ENCODE measurements at regions not wholly inside any gene's neighbourhood (a gene's known extent, or its start where the extent isn't known, plus 50 kb on each side); places are given as distances from the start of the nearest gene placed in this dataset.

DNA sequence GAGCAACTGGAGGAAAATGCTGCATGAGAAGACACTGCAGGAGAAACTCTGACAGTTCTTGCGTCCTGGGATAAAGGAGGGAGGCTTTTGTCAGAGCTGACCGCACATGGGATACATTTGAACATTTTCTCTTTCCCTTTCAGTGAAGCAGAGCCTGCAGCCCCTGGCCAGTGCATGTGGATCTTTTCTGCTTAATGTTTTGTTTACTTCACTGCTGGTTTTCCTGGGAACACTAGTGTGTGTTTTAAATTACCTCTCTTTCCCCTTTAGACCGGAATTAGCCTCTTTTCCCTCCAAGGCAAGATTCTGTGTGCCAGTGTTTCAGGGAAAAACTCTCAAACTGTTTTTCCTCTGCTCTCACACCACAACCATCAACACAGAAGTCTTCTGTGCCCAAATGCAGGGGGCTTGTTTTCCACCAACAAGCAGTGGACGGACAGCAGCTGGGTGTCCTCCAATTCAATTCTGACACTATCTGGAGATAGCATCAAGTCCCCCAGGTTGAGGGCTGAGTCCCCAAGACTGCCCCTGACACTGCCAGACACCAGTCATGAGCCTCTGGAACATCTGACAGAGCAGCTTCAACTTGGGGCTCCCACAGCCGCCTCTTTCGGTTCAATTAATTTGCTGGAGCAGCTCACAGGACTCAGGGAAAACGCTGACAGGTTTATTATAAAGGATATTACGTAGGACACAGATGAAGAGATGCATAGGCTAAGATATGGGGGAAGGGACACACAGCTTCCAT lies 136.2 kb downstream of the RHOU start:
- no peak overlapping the region for H3K4me3 Mint-ChIP-seq
- H3K4me1 Mint-ChIP-seq = peaks cover 31% of the 10 kb centered on the region
- H3K36me3 Mint-ChIP-seq (ENCODE audit: low read depth) = no peaks in the 10 kb centered on the region
- TF ChIP-seq, protein P1, sequence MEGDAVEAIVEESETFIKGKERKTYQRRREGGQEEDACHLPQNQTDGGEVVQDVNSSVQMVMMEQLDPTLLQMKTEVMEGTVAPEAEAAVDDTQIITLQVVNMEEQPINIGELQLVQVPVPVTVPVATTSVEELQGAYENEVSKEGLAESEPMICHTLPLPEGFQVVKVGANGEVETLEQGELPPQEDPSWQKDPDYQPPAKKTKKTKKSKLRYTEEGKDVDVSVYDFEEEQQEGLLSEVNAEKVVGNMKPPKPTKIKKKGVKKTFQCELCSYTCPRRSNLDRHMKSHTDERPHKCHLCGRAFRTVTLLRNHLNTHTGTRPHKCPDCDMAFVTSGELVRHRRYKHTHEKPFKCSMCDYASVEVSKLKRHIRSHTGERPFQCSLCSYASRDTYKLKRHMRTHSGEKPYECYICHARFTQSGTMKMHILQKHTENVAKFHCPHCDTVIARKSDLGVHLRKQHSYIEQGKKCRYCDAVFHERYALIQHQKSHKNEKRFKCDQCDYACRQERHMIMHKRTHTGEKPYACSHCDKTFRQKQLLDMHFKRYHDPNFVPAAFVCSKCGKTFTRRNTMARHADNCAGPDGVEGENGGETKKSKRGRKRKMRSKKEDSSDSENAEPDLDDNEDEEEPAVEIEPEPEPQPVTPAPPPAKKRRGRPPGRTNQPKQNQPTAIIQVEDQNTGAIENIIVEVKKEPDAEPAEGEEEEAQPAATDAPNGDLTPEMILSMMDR (conservative IDR thresholded peaks at IDR 0.05) = no peak
- no peak for DNase-seq (ENCODE audit: low read depth, low spot score)
- H3K27me3 Mint-ChIP-seq (ENCODE audit: low read depth) = no peaks in the 10 kb centered on the region
- H3K27ac Mint-ChIP-seq (ENCODE audit: unreplicated experiment) = no peak overlapping the region
- H3K9me3 Mint-ChIP-seq = no peaks in the 10 kb centered on the region

DNA sequence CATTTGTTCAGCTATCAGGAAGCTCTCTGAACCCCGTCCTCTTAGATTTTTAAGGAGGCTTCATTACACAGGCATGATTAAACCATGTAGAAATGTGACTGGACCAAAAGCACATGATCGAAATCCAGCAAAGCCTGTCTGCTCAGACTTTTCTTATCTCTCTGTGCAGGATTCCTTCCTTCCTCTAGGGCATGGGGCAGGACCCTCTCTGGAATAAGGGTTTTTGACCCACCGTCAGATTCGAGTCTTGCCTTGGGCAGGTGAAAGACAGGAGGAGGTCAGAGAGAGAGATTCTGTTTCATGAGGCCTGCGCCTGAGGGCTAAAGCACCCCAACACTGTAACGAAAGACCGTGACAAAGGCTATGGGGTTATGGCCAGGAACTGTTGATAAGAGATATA lies 136.8 kb downstream of the RHOU start:
- Mint-ChIP-seq H3K27ac (ENCODE audit: unreplicated experiment) (no peak overlapping the region), H3K27me3 (ENCODE audit: low read depth) (no peaks in the 10 kb centered on the region), H3K4me3 (no peak overlapping the region), H3K9me3 (no peaks in the 10 kb centered on the region), H3K36me3 (ENCODE audit: low read depth) (no peaks in the 10 kb centered on the region), H3K4me1 (peaks cover 25% of the 10 kb centered on the region)
- DNase-seq (ENCODE audit: low read depth, low spot score) = no peak
- TF ChIP-seq, protein P1 (conservative IDR thresholded peaks at IDR 0.05) = peak; percentile 26

DNA sequence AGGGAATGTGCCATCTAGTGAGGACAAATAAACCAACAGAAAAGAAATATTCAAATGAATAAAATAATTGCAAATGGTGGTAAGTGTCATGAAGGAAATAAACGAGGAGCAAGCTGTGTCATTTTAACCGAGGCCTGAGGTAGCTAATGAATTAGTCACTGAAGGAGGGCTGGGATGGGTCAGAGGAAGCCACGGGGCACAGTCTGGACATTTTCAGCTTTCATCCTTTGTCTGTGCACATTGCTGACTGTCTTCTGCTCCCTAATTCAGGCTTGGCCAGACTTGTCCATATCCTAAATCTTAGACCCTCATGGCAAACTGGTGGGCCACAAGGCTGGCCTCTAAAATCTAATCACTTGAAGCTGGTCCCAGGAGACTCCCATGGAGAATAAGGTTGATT lies 138.4 kb downstream of the RHOU start:
- no peaks in the 10 kb centered on the region for H3K36me3 Mint-ChIP-seq (ENCODE audit: low read depth)
- no peak overlapping the region for H3K4me3 Mint-ChIP-seq
- H3K4me1 Mint-ChIP-seq = peaks cover 17% of the 10 kb centered on the region
- no peak overlapping the region for H3K27ac Mint-ChIP-seq (ENCODE audit: unreplicated experiment)
- no peaks in the 10 kb centered on the region for H3K27me3 Mint-ChIP-seq (ENCODE audit: low read depth)
- TF ChIP-seq, protein P1 (conservative IDR thresholded peaks at IDR 0.05) = no peak
- DNase-seq (ENCODE audit: low read depth, low spot score) = no peak
- no peaks in the 10 kb centered on the region for H3K9me3 Mint-ChIP-seq

DNA sequence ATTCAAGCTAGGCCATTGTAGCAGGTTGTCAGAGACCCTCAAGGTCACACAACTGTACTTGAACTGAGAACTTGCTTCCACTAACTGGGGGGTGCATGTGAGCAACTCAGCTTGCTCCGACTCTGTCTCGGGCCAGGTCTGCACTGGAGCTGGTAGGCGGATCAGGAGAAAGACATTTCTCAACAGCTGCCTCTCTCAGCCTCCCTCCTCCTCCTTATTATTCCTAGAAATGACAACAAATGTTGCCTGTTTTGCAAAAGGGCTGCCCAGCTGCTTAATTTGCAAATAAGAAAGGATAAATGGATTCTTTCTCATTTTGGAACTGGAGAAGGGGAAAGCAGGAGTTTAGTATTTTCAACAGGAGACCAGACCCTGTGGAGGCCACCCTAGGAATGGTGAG lies 140.5 kb downstream of the RHOU start:
- Mint-ChIP-seq H3K9me3 (no peaks in the 10 kb centered on the region), H3K4me3 (no peak overlapping the region), H3K27ac (ENCODE audit: unreplicated experiment) (no peak overlapping the region), H3K27me3 (ENCODE audit: low read depth) (no peaks in the 10 kb centered on the region), H3K36me3 (ENCODE audit: low read depth) (no peaks in the 10 kb centered on the region), H3K4me1 (peaks cover 13% of the 10 kb centered on the region)
- TF ChIP-seq, protein P1 (conservative IDR thresholded peaks at IDR 0.05) = no peak
- no peak for DNase-seq (ENCODE audit: low read depth, low spot score)

DNA sequence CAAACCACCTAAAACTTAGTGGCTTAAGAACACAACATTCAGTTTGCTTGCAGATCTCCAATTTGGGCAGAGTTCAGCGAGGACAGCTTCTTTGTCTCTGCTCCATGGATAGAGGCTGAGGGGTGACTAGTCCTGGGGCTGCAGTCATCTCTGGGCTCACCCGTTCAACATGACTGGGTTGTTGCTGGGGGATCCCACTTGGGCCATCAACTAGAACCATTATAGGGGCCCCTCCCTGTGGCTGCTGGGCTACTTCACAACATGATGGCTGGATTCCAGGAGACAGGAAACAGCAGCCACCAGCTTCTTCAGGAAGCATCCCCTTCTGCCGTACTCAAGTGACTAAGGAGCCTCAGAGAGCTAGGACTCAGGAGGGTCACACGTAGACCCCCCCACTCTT lies 140.9 kb downstream of the RHOU start:
- Mint-ChIP-seq H3K36me3 (ENCODE audit: low read depth) (no peaks in the 10 kb centered on the region), H3K4me3 (no peak overlapping the region), H3K27ac (ENCODE audit: unreplicated experiment) (no peak overlapping the region), H3K27me3 (ENCODE audit: low read depth) (no peaks in the 10 kb centered on the region), H3K4me1 (peaks cover 12% of the 10 kb centered on the region), H3K9me3 (no peaks in the 10 kb centered on the region)
- DNase-seq (ENCODE audit: low read depth, low spot score) = no peak
- TF ChIP-seq, protein P1 (conservative IDR thresholded peaks at IDR 0.05) = no peak

Measured in neural crest cell (in vitro differentiated cells).